ENCODE measurements at regions not wholly inside any gene's neighbourhood (a gene's known extent, or its start where the extent isn't known, plus 50 kb on each side); places are given as distances from the start of the nearest gene placed in this dataset.

DNA sequence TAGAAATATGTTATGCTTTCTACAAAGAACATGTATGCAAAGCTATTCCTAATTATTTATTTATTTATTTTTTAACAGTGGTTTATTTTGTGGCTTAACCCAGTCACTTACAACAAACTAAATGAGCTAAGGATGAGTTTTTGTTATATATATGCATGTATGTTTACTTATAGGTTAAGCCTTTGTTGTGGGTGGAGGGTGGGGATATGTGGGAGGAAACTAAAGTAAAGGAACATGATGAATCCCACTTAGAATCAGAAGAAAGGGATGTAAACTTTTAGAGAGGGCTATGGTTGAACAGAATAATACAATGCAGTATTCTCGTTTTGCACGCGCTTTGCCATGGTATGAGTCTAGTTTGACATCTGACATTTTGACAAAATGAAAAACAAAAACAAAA is 321.0 kb upstream of the RUNX1 start:
- TF ChIP-seq, protein P1, sequence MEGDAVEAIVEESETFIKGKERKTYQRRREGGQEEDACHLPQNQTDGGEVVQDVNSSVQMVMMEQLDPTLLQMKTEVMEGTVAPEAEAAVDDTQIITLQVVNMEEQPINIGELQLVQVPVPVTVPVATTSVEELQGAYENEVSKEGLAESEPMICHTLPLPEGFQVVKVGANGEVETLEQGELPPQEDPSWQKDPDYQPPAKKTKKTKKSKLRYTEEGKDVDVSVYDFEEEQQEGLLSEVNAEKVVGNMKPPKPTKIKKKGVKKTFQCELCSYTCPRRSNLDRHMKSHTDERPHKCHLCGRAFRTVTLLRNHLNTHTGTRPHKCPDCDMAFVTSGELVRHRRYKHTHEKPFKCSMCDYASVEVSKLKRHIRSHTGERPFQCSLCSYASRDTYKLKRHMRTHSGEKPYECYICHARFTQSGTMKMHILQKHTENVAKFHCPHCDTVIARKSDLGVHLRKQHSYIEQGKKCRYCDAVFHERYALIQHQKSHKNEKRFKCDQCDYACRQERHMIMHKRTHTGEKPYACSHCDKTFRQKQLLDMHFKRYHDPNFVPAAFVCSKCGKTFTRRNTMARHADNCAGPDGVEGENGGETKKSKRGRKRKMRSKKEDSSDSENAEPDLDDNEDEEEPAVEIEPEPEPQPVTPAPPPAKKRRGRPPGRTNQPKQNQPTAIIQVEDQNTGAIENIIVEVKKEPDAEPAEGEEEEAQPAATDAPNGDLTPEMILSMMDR (IDR thresholded peaks at IDR 0.05) = no peak
- no peak for TF ChIP-seq SIN3A (IDR thresholded peaks at IDR 0.05; ENCODE audit: borderline replicate concordance, insufficient read depth, low read depth, low read length)
- TF ChIP-seq POLR2AphosphoS5 (IDR thresholded peaks at IDR 0.05; ENCODE audit: low read depth, low read length) = no peak
- TF ChIP-seq, protein P2, sequence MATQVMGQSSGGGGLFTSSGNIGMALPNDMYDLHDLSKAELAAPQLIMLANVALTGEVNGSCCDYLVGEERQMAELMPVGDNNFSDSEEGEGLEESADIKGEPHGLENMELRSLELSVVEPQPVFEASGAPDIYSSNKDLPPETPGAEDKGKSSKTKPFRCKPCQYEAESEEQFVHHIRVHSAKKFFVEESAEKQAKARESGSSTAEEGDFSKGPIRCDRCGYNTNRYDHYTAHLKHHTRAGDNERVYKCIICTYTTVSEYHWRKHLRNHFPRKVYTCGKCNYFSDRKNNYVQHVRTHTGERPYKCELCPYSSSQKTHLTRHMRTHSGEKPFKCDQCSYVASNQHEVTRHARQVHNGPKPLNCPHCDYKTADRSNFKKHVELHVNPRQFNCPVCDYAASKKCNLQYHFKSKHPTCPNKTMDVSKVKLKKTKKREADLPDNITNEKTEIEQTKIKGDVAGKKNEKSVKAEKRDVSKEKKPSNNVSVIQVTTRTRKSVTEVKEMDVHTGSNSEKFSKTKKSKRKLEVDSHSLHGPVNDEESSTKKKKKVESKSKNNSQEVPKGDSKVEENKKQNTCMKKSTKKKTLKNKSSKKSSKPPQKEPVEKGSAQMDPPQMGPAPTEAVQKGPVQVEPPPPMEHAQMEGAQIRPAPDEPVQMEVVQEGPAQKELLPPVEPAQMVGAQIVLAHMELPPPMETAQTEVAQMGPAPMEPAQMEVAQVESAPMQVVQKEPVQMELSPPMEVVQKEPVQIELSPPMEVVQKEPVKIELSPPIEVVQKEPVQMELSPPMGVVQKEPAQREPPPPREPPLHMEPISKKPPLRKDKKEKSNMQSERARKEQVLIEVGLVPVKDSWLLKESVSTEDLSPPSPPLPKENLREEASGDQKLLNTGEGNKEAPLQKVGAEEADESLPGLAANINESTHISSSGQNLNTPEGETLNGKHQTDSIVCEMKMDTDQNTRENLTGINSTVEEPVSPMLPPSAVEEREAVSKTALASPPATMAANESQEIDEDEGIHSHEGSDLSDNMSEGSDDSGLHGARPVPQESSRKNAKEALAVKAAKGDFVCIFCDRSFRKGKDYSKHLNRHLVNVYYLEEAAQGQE (IDR thresholded peaks at IDR 0.05; ENCODE audit: insufficient read depth in 1 of 2, low read depth in 2 of 2, low read length in 1 of 2) = no peak
- TF ChIP-seq TCF7L2 (IDR thresholded peaks at IDR 0.05; ENCODE audit: low read depth, low read length) = no peak
- ChIA-PET CTCF (no interaction called here), POLR2A (no interaction called here)
- Histone ChIP-seq H3K4me3 (ENCODE audit: low read depth in 2 of 2, low read length in 2 of 2) (no peak overlapping the region), H3K27ac (ENCODE audit: low read length) (no peak overlapping the region), H3K27me3 (ENCODE audit: control insufficient read depth, insufficient read depth, low read length) (no peaks in the 10 kb centered on the region), H3K36me3 (ENCODE audit: control insufficient read depth, insufficient read depth, low read length) (no peaks in the 10 kb centered on the region), H3K9me3 (ENCODE audit: control insufficient read depth, insufficient read depth, low read depth, low read length) (no peaks in the 10 kb centered on the region), H3K4me1 (ENCODE audit: control insufficient read depth, insufficient read depth, low read length) (no peaks in the 10 kb centered on the region)
- intact Hi-C loops (cut with micrococcal nuclease; ENCODE audit: unreplicated experiment) = no loop called here
- in situ Hi-C loops (cut with HindIII; ENCODE audit: low pct_unique_long_range_greater_than_20kb, low sequenced_read_pairs) = no loop called here
- ATAC-seq (no peak), DNase-seq (ENCODE audit: low read depth, low spot score) (no peak)
- no TSS peak for BruUV-seq (replicated peaks)

DNA sequence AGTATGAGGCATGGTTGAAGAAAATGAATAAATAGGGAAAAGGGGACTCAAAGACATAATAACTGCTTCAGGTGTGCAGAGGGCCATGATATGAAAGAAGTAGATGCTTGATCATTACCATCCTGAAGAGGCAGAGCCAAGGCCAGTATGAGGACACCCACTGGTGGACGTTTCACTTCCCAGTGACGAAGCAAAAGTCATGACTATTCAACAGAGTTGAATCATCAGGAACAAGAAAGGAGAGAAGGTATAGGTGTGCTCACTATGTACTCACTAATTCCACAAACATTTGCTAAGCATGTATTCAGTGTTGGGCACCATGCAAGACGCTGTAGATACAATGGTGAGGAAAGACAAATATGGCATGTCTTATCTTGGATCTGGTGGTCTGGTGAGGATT is 319.2 kb upstream of the RUNX1 start:
- POLR2A ChIA-PET = no interaction called here
- no peaks in the 10 kb centered on the region for H3K9me3 ChIP-seq (ENCODE audit: control insufficient read depth, insufficient read depth, low read depth, low read length)
- intact Hi-C loops (cut with micrococcal nuclease; ENCODE audit: unreplicated experiment) (no loop called here), in situ Hi-C loops (cut with HindIII; ENCODE audit: low pct_unique_long_range_greater_than_20kb, low sequenced_read_pairs) (no loop called here)
- H3K4me3 ChIP-seq (ENCODE audit: low read depth in 2 of 2, low read length in 2 of 2) = no peak overlapping the region
- no peak for ATAC-seq
- DNase-seq (ENCODE audit: low read depth, low spot score) = no peak
- CTCF ChIA-PET = no interaction called here
- TF ChIP-seq POLR2AphosphoS5 (IDR thresholded peaks at IDR 0.05; ENCODE audit: low read depth, low read length) (no peak), TCF7L2 (IDR thresholded peaks at IDR 0.05; ENCODE audit: low read depth, low read length) (no peak)
- TF ChIP-seq, protein P1 (IDR thresholded peaks at IDR 0.05) = no peak
- TF ChIP-seq, protein P2 (IDR thresholded peaks at IDR 0.05; ENCODE audit: insufficient read depth in 1 of 2, low read depth in 2 of 2, low read length in 1 of 2) = no peak
- no TSS peak for BruUV-seq (replicated peaks)
- H3K4me1 ChIP-seq (ENCODE audit: control insufficient read depth, insufficient read depth, low read length) = no peaks in the 10 kb centered on the region
- no peak overlapping the region for H3K27ac ChIP-seq (ENCODE audit: low read length)
- no peaks in the 10 kb centered on the region for H3K27me3 ChIP-seq (ENCODE audit: control insufficient read depth, insufficient read depth, low read length)
- no peaks in the 10 kb centered on the region for H3K36me3 ChIP-seq (ENCODE audit: control insufficient read depth, insufficient read depth, low read length)
